ENCODE measurements at regions not wholly inside any gene's neighbourhood (a gene's known extent, or its start where the extent isn't known, plus 50 kb on each side); places are given as distances from the start of the nearest gene placed in this dataset.

- no peaks in the 10 kb centered on the region for H3K4me1 ChIP-seq (ENCODE audit: insufficient read depth, low read length, severe bottlenecking)
- no peaks in the 10 kb centered on the region for H3K27me3 ChIP-seq (ENCODE audit: insufficient read depth, low read length)
- H3K4me3 ChIP-seq (ENCODE audit: low read depth, low read length, poor library complexity, severe bottlenecking) = no peak overlapping the region
- H3K27ac ChIP-seq (ENCODE audit: low read depth, low read length, poor library complexity, severe bottlenecking) = no peak overlapping the region
- no peak overlapping the region for H3K4me2 ChIP-seq (ENCODE audit: low read length)
- no peaks in the 10 kb centered on the region for H4K20me1 ChIP-seq (ENCODE audit: insufficient read depth, low read length)
- H3K9me3 ChIP-seq (ENCODE audit: low read length) = no peaks in the 10 kb centered on the region; the same call in 1 of the 2 replicates
- TF ChIP-seq CTCF (IDR thresholded peaks at IDR 0.05; ENCODE audit: low read length) (no peak), EZH2 (IDR thresholded peaks at IDR 0.05; ENCODE audit: borderline replicate concordance, low read length) (no peak)
- H3K9ac ChIP-seq (ENCODE audit: low read length) = no peak overlapping the region
- no peaks in the 10 kb centered on the region for H3K36me3 ChIP-seq (ENCODE audit: insufficient read depth, low read length)
- H3K9me2 ChIP-seq (ENCODE audit: low read depth, low read length) = no peaks in the 10 kb centered on the region
- no peaks in the 10 kb centered on the region for H3K79me2 ChIP-seq (ENCODE audit: insufficient read depth, low read length)
- no peak overlapping the region for H2AFZ ChIP-seq (ENCODE audit: low read length)
- no peaks in the 10 kb centered on the region for H3F3A ChIP-seq (ENCODE audit: insufficient read depth, low read length)
Measured at GRCh38 chr6:45763281-45763680, 252.4 kb downstream of the CLIC5 start.

- Histone ChIP-seq H3K9me2 (ENCODE audit: low read depth, low read length) (no peaks in the 10 kb centered on the region), H3K4me1 (ENCODE audit: insufficient read depth, low read length, severe bottlenecking) (no peaks in the 10 kb centered on the region), H3K79me2 (ENCODE audit: insufficient read depth, low read length) (no peaks in the 10 kb centered on the region), H3K4me3 (ENCODE audit: low read depth, low read length, poor library complexity, severe bottlenecking) (no peak overlapping the region), H3K27ac (ENCODE audit: low read depth, low read length, poor library complexity, severe bottlenecking) (no peak overlapping the region), H2AFZ (ENCODE audit: low read length) (no peak overlapping the region), H3K36me3 (ENCODE audit: insufficient read depth, low read length) (no peaks in the 10 kb centered on the region), H3F3A (ENCODE audit: insufficient read depth, low read length) (no peaks in the 10 kb centered on the region), H4K20me1 (ENCODE audit: insufficient read depth, low read length) (no peaks in the 10 kb centered on the region), H3K27me3 (ENCODE audit: insufficient read depth, low read length) (no peaks in the 10 kb centered on the region), H3K4me2 (ENCODE audit: low read length) (no peak overlapping the region), H3K9ac (ENCODE audit: low read length) (no peak overlapping the region), H3K9me3 (ENCODE audit: low read length) (no peaks in the 10 kb centered on the region; the same call in 1 of the 2 replicates)
- TF ChIP-seq CTCF (IDR thresholded peaks at IDR 0.05; ENCODE audit: low read length) = no peak
- TF ChIP-seq EZH2 (IDR thresholded peaks at IDR 0.05; ENCODE audit: borderline replicate concordance, low read length) = no peak
Measured at GRCh38 chr6:45759472-45759810, 256.2 kb downstream of the CLIC5 start.

GRCh38 chr6:45758787-45759471 lies 256.7 kb downstream of the CLIC5 start:
- no peaks in the 10 kb centered on the region for H4K20me1 ChIP-seq (ENCODE audit: insufficient read depth, low read length)
- H3K4me2 ChIP-seq (ENCODE audit: low read length) = no peak overlapping the region
- no peak overlapping the region for H3K27ac ChIP-seq (ENCODE audit: low read depth, low read length, poor library complexity, severe bottlenecking)
- no peak overlapping the region for H3K9ac ChIP-seq (ENCODE audit: low read length)
- no peak overlapping the region for H3K4me3 ChIP-seq (ENCODE audit: low read depth, low read length, poor library complexity, severe bottlenecking)
- no peaks in the 10 kb centered on the region for H3K79me2 ChIP-seq (ENCODE audit: insufficient read depth, low read length)
- H3K9me2 ChIP-seq (ENCODE audit: low read depth, low read length) = no peaks in the 10 kb centered on the region
- no peaks in the 10 kb centered on the region for H3K27me3 ChIP-seq (ENCODE audit: insufficient read depth, low read length)
- H3K4me1 ChIP-seq (ENCODE audit: insufficient read depth, low read length, severe bottlenecking) = no peaks in the 10 kb centered on the region
- no peaks in the 10 kb centered on the region for H3K36me3 ChIP-seq (ENCODE audit: insufficient read depth, low read length)
- H2AFZ ChIP-seq (ENCODE audit: low read length) = no peak overlapping the region
- no peaks in the 10 kb centered on the region for H3F3A ChIP-seq (ENCODE audit: insufficient read depth, low read length)
- no peaks in the 10 kb centered on the region; the same call in 1 of the 2 replicates for H3K9me3 ChIP-seq (ENCODE audit: low read length)
- no peak for TF ChIP-seq CTCF (IDR thresholded peaks at IDR 0.05; ENCODE audit: low read length)
- no peak for TF ChIP-seq EZH2 (IDR thresholded peaks at IDR 0.05; ENCODE audit: borderline replicate concordance, low read length)
